Heart left ventricle (tissue), 13 donors: ENCODE measurements at regions not wholly inside any gene's neighbourhood (a gene's known extent, or its start where the extent isn't known, plus 50 kb on each side); places are given as distances from the start of the nearest gene placed in this dataset.

Experiments
- POLR2A ChIP-seq, 2 donors: fragments of 450-650 bp; IDR thresholded peaks; one replicate each; pipeline ENCODE4 v1.6.1; 2017; ENCODE audit warnings: antibody characterized with exemption in 2 of 2, mild to moderate bottlenecking in 2 of 2, moderate library complexity in 2 of 2
- TF ChIP-seq, protein P1 (sequence below), 12 donors: fragments of 200-600 bp; sonication (generic) in 4 of 12; IDR thresholded peaks; one replicate each; pipeline versions ENCODE4 v1.5.0 to v1.8.0; 2018 to 2022; ENCODE audit warnings: antibody characterized with exemption in 12 of 12, mild to moderate bottlenecking in 5 of 12
- donor health status: ischemic (EF 13 %, LVEDD 7.1; RV severe dilation, severe dysfunction).
- donor health status: DM: no; HTN: yes; CAD: no.
- donor health status: DM: no; HTN: no; CAD: no.
- donor health status: ischemic (EF 25% LVEDD 6.9; RV normal size, moderate dysfunction).
- donor health status: ischemic (EF 25% LVEDD 5.7; RV mildly dilated, moderate dysfunction).
- donor health status: ischemic (EF 35%, LVEDD 5.7; RV mildly dilated, moderate dysfunction).
- donor health status: nonischemic (EF 11% LVEDD 7.7; RV severe dilation, severe dysfunction).
- donor health status: DM: yes; HTN: yes; CAD: no.
- donor health status: PGD.
- donor health status: ischemic (EF 29% LVEDD 5.4; RV normal size, mild dysfunction).
- donor health status: nonischemic (EF 23%, LVEDD 6.1; RV moderate dilation, normal function).

DNA sequence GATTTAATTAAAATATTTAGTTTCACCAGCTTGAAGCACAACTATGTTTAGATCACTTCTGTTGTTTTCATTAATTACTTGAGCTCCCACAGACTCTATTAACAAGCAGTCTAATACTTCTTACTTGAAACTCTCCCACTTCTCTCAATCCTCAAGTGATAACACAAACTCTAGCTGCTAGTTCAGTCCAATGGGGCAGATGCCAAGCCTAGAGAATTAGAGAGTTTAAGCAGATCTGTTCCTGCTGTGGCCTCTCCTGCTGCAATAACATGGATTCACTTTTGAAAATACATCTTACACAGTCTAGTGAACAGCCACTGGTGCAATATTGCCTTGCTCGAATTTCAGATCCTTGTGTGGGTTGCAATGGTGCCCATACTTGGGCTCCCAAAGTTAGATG is 566.4 kb upstream of the SGO1 start:
- TF ChIP-seq, protein P1, sequence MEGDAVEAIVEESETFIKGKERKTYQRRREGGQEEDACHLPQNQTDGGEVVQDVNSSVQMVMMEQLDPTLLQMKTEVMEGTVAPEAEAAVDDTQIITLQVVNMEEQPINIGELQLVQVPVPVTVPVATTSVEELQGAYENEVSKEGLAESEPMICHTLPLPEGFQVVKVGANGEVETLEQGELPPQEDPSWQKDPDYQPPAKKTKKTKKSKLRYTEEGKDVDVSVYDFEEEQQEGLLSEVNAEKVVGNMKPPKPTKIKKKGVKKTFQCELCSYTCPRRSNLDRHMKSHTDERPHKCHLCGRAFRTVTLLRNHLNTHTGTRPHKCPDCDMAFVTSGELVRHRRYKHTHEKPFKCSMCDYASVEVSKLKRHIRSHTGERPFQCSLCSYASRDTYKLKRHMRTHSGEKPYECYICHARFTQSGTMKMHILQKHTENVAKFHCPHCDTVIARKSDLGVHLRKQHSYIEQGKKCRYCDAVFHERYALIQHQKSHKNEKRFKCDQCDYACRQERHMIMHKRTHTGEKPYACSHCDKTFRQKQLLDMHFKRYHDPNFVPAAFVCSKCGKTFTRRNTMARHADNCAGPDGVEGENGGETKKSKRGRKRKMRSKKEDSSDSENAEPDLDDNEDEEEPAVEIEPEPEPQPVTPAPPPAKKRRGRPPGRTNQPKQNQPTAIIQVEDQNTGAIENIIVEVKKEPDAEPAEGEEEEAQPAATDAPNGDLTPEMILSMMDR (IDR thresholded peaks at IDR 0.05), result no peak
- TF ChIP-seq POLR2A (IDR thresholded peaks at IDR 0.05), result no peak
